SU-DHL-6 (cell line): ENCODE measurements at regions not wholly inside any gene's neighbourhood (a gene's known extent, or its start where the extent isn't known, plus 50 kb on each side); places are given as distances from the start of the nearest gene placed in this dataset.

Source experiments
- H2AFZ ChIP-seq: fragments of 200-600 bp; sonication (generic); 2 replicates; pipeline ENCODE4 v1.6.1; 2014; ENCODE audit warnings: low read depth, mild to moderate bottlenecking, moderate library complexity, mixed read lengths, antibody characterized with exemption, low read length; ENCODE audit not compliant: severe bottlenecking
- H3F3A ChIP-seq: fragments of 200-600 bp; shearing (Covaris generic); 2 replicates; pipeline ENCODE4 v1.6.0; 2016; ENCODE audit warnings: antibody characterized with exemption, mild to moderate bottlenecking; ENCODE audit not compliant: insufficient read depth
- H3K27ac ChIP-seq: fragments of 200-600 bp; sonication (generic); 2 replicates; pipeline ENCODE4 v1.5.1; 2016; ENCODE audit warnings: low read depth, mild to moderate bottlenecking, low read length, moderate library complexity, mixed read lengths
- H3K27me3 ChIP-seq: fragments of 200-600 bp; sonication (generic), shearing (Covaris generic); 2 replicates; pipeline ENCODE4 v1.6.0; 2014; ENCODE audit warnings: mild to moderate bottlenecking, low read length
- H3K36me3 ChIP-seq: fragments of 200-600 bp; sonication (generic); 2 replicates; pipeline ENCODE4 v1.6.1; 2014; ENCODE audit warnings: mild to moderate bottlenecking, low read length, mixed read lengths
- H3K4me2 ChIP-seq: fragments of 300-600, 200-600 bp; shearing (Covaris generic), sonication (generic); 2 replicates; pipeline ENCODE4 v1.6.0; 2014; ENCODE audit warnings: low read length, low read depth, mild to moderate bottlenecking; ENCODE audit not compliant: poor library complexity, severe bottlenecking
- H3K4me3 ChIP-seq: fragments of 200-600 bp; sonication (generic); 2 replicates; pipeline ENCODE4 v1.5.1; 2014; ENCODE audit warnings: antibody characterized with exemption, low read length, mild to moderate bottlenecking, mixed read lengths; ENCODE audit not compliant: insufficient read depth, poor library complexity, severe bottlenecking
- H3K79me2 ChIP-seq: fragments of 200-600 bp; sonication (generic); 2 replicates; pipeline ENCODE4 v1.6.1; 2014; ENCODE audit warnings: mild to moderate bottlenecking, low read length, moderate library complexity; ENCODE audit not compliant: insufficient read depth
- H3K9ac ChIP-seq: fragments of 200-600 bp; sonication (generic); 2 replicates; pipeline ENCODE4 v1.7.0; 2014; ENCODE audit warnings: mild to moderate bottlenecking, low read length
- H3K9me2 ChIP-seq: fragments of 200-600 bp; sonication (generic); replicated peaks from 2 replicates; pipeline ENCODE4 v1.6.1; 2014; ENCODE audit warnings: low read length; ENCODE audit not compliant: insufficient read depth
- H3K9me3 ChIP-seq: fragments of 200-600 bp; sonication (generic); 2 replicates; pipeline ENCODE4 v1.6.1; 2014; ENCODE audit warnings: low read length, mixed read lengths; ENCODE audit not compliant: insufficient read depth
- H4K20me1 ChIP-seq: fragments of 200-600 bp; sonication (generic); 2 replicates; pipeline ENCODE4 v1.6.1; 2014; ENCODE audit warnings: low read depth, mild to moderate bottlenecking, antibody characterized with exemption, low read length, moderate library complexity, mixed read lengths
- CTCF ChIP-seq: fragments of 200-600 bp; sonication (generic); IDR thresholded peaks from one replicate; pipeline ENCODE4 v1.5.1; 2017; ENCODE audit warnings: antibody characterized with exemption, mild to moderate bottlenecking, low read length, moderate library complexity; ENCODE audit not compliant: insufficient read depth, poor library complexity, severe bottlenecking
- EZH2phosphoT487 ChIP-seq: fragments of 200-600 bp; sonication (generic), shearing (Covaris generic); conservative IDR thresholded peaks from 2 replicates; pipeline ENCODE4 v1.6.1; 2018; ENCODE audit warnings: mild to moderate bottlenecking, antibody characterized with exemption, low read length, moderate library complexity, mixed read lengths

- H3K36me3 ChIP-seq, result no peaks in the 10 kb centered on the region
- H2AFZ ChIP-seq, result no peak overlapping the region
- no peak overlapping the region for H3K27ac ChIP-seq
- no peaks in the 10 kb centered on the region for H3K9me2 ChIP-seq
- no peaks in the 10 kb centered on the region for H3K9me3 ChIP-seq
- no peaks in the 10 kb centered on the region for H3K79me2 ChIP-seq
- no peaks in the 10 kb centered on the region for H3K27me3 ChIP-seq
- H3F3A ChIP-seq, result no peaks in the 10 kb centered on the region
- no peak overlapping the region for H3K4me3 ChIP-seq
- H4K20me1 ChIP-seq, result no peaks in the 10 kb centered on the region
- no peak overlapping the region for H3K9ac ChIP-seq
- H3K4me2 ChIP-seq, result no peak overlapping the region
- no peak for TF ChIP-seq EZH2phosphoT487
- no peak for TF ChIP-seq CTCF
Observed at GRCh38 chr2:196544906-196545433, 94.5 kb upstream of the CCDC150 start.

GRCh38 chr2:196546151-196546919 lies 93.2 kb upstream of the CCDC150 start:
- Histone ChIP-seq H3K9me3 (no peaks in the 10 kb centered on the region), H3K79me2 (no peaks in the 10 kb centered on the region), H3K27me3 (no peaks in the 10 kb centered on the region), H3K36me3 (no peaks in the 10 kb centered on the region), H3K9me2 (no peaks in the 10 kb centered on the region), H3K9ac (no peak overlapping the region), H3F3A (no peaks in the 10 kb centered on the region), H2AFZ (no peak overlapping the region), H3K4me3 (no peak overlapping the region), H4K20me1 (no peaks in the 10 kb centered on the region), H3K27ac (no peak overlapping the region), H3K4me2 (no peak overlapping the region)
- TF ChIP-seq CTCF (no peak), EZH2phosphoT487 (no peak)

GRCh38 chr2:196549052-196549451 lies 90.5 kb upstream of the CCDC150 start:
- H3K9ac ChIP-seq, result no peak overlapping the region
- H4K20me1 ChIP-seq, result no peaks in the 10 kb centered on the region
- H3F3A ChIP-seq, result no peaks in the 10 kb centered on the region
- H3K27ac ChIP-seq, result no peak overlapping the region
- H3K79me2 ChIP-seq, result no peaks in the 10 kb centered on the region
- no peak overlapping the region for H3K4me2 ChIP-seq
- H3K9me3 ChIP-seq, result no peaks in the 10 kb centered on the region
- no peak overlapping the region for H3K4me3 ChIP-seq
- H2AFZ ChIP-seq, result no peak overlapping the region
- no peaks in the 10 kb centered on the region for H3K36me3 ChIP-seq
- H3K27me3 ChIP-seq, result no peaks in the 10 kb centered on the region
- TF ChIP-seq EZH2phosphoT487 (no peak), CTCF (no peak)
- no peaks in the 10 kb centered on the region for H3K9me2 ChIP-seq
